ELR (cell line): ENCODE measurements at regions not wholly inside any gene's neighbourhood (a gene's known extent, or its start where the extent isn't known, plus 50 kb on each side); places are given as distances from the start of the nearest gene placed in this dataset.

Experiments used
- DNase-seq: peaks from one replicate; pipeline ENCODE4 v3.0.0-alpha.2; 2015; ENCODE audit warnings: low read depth

DNA sequence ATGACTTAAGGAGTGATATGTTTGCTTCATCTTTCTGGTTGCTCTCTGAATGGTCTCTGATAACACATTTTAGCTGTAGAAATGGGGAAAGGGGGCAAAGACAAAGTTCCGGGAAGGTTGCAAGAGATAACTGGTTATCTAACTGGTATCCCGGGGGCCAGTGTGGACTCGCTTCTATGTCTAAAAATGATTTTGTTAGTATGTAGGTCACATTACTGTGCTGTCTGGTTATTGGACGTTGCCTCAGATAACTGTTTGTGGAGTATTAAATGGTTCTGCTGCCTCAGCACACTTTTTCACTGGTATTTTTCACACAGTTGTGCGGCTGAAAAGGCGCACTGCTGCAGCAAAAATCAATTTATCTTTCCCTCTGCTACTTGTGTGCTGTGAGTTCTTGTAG, 63.0 kb upstream of the ZNF536 start:
- no peak for DNase-seq

DNA sequence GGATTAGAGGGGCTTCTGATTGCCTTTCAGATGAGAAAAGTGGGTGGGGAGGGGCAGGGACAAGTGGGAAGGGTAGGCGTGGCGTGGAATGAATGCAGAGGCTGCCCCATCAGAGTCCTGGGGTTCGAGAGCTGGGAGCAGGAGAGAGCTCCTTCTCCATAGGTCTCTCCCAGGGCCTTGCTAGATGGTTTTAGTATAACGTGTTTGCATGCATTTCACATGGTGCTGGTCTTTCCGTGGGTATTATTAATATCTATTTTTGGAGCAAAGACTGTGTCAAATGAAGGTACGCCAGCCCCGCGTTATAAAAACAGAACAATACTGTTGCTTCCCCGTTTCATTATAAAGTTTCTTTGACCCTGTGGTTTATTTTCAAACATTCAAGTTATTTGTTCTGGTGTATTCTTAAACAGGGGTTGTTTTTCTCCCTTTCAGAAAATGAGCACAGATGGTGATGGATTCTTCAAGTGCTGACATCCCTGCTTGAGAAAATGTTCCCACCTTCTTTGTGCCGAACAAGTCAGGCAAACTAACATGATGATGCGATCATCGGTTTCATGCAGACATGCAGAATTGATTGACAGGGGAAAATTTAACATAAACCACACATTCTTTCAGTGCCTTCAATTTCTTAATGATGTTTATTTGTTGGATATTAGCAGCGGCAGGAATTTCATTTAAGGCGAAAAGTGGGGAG, 62.1 kb upstream of the ZNF536 start:
- no peak for DNase-seq

DNA sequence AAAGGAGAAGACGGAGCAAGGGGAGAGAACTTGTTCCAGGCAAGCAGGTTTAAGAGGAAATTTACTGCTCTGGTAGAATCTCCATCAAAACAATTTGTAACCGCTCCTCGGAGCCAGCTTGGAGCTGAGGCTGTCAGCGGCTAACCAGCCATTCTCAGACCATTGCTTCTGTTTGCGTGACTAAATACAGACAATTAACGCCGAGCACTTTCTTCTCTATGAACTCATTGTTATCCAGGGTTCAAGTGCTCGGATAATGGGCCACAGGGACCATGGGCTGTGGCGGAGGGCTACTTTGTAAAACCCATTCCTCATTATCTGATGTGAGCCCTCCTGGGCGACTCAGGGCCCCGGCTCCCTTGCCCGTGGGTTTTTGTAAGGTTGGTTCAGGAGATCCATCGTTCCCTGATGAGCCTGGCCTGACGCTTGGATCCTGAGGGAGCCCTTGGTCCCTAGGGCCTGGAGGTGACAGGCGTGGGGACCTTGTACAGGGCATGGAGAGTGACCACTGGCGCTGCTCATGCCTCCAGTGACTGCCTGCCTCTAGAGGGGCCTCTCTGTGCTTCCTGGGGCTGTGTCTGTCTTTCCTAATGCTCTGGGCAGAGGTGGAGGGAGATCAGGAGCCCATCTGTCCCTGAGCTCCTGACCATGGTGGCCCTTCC, 61.5 kb upstream of the ZNF536 start:
- DNase-seq, result no peak

DNA sequence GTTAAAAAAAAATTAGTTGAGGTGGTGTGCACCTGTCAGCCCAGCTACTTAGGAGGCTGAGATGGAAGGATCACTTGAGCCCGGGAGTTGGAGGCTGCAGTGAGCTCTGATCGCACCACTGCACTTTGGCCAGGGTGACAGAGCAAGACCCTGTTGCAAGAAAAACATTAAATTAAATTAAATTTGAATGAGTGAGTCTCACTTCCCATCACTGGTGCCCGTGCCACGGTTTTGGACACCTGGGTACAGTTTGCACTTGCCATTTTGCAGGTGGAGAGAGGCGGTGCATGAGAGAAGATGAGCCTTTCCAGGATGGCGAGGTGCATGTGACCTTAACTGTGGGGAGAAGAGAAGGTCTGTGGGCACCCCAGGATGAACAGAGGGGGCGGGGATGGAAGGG, 60.3 kb upstream of the ZNF536 start:
- no peak for DNase-seq

DNA sequence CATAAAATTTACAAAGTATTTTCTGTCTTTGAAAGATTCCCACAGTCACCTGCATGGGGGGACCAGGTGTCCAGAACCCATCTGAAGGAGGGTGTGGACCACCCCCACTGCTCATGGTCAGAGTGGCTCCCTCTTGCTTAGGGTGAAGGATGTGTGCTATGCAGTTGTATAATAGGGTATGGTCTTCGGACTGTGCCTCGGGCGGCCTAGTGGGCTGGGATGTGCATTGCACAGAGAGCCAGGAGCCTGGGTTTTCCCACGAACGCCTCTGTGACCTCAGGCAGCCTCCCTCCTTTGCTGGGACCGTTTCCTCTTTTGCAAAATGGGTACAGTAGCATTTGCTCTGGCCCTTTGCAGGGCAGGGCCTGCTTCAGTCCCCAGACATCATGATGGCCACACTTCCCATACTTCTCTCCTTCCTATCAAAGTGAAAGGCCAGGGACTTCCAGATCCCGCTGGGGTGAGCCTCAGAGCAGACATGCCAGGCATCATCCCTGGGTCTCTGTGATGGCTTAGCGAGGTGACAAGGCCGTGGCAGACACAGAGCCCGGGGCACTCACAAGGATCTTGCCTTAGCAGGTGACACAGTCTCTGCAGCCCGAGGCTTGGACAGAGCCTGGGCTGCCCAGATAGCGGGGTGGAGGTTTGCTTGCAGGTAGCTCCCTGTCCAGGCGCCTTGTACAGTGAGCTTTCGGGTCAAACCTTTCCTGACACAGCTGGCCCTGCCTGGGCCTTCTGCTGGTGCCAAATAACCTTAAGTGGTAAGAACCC, 59.4 kb upstream of the ZNF536 start:
- no peak for DNase-seq

DNA sequence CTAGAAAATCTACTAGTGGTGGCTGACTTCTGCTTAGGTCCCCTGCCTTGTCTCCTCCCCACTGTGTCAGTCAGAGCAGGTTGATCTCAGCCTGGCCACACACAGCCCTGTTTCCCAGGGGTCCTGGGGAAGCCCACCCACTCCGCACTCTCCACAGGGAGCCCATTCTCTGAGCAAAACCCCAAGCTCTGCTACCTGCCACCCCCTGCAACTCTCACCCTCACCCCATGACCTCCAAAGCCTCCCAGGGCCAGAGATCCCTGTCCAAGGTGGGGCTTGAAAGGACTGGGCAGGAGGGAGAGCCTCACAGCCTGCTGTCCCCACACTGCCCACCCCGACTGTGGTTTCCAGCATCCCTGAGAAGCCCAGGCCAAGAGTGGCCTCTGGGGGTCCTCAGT, 58.8 kb upstream of the ZNF536 start:
- DNase-seq, result no peak

DNA sequence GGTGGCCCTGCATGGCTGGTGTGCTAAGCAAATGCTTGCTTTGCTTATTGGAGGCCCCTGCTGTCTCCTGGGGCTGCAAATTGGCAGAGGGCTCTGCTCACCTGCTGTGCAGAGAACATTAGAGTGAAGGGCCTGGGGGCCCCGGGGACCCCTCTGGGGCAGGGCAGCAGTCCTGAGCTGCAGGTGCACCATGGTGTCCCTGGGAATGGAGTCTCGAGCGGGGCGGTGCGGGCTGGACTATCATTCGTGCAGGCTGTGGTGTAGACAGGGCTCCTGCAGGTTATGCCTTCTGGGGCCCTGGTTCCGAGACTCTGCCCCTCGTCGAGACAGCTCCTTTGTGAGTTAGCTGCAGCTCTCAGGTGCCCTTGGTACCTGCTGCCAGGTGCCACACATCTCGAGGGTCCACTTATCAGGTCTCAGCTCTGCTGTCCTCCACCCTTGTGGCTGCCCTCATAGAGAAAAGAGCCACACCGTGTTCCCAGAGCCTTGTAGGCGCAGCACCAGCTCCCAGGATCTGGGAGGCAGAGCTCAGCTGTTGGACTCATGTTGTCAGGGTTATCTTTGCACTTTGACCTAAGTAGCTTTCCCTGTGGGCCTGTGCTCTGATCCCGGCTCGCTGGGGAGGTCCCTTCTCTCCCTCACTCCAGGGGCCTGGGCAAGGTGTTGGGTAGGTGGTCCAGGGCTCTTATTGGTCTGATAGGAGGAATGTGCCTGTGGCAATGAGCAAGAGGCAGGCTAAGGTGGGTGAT, 58.0 kb upstream of the ZNF536 start:
- DNase-seq, result no peak

DNA sequence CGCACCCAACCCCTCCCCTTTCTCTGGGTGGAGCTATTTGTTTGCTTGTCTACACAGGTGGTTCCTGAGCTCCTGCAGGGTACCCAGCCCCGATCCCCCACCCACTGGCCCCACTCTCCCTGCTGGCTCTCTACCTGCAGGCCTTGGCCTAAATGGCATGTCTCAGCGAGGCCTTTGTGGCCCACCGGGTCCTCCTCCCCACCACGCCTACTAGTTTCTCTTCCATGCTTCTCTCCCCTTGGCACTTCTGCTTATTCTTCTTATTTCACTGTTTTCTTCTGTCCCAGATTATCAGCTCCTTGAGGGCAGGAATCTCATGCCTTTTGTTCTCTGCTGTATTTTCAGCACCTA, 57.4 kb upstream of the ZNF536 start:
- no peak for DNase-seq

DNA sequence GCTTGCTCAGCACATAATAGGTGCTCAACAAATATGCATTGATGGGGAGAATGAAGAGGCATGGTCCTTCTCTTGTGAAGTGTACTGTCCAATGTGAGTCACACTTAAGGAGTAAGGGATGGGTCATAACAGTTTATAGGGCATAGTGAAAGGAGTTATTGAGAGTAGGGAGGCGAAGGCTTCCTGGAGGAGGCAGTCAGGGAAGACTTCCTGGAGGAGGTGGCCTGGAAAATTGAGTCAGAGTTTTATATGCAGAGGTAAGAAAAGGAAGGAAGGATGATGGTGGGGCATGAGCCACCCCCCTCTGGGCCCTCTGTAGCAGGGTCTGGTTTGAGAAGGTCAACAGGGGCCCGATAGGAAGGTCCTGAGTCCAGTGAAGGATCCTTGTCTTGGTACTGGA, 57.0 kb upstream of the ZNF536 start:
- no peak for DNase-seq

DNA sequence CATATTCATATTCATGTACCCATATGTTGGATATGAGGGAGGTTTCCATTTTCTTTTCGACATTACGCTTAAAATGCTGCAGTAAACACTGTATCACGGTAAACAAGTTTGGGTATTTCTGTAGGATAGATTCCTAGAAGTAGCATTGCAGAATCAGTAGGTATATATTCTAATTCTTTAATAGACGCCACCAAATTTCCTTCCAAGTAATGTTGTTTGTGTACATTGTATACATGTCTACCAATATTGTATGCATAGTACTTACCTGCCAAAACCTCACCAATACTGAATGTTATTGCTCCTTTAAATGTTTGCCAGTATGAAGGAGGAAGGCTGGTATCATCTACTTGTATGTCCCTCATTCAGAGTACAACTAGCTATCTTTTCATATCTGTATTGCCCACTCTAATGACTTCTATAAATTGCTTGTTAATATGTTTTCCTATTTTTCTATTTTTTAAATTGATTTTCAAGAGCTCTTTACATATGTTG, 56.1 kb upstream of the ZNF536 start:
- no peak for DNase-seq

DNA sequence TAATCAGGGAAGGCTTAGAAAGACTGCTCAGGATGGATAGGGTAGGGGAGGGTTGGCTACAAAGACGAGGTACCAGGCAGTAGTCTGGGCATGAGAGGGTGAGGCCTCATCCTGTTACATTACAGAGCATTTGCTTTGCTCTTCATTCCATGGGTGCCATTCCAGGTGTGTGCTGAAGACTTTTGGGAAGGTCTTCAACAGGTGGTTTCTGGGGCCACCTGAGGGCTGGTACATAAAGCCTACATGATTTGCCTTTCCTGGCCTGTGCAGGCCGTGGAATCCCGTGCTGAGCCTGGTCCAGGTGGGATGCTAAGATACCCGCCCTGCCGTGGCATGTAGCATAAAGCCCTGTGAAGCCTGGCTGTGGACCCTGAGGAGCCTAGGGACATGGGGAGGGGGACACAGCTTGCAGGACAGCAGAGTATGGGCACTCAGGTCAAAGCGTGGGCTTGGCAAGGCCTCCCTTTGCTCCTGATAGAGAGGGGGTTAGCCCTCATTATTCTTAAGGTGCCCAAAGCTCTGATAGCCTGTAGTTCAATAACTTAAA, 55.6 kb upstream of the ZNF536 start:
- DNase-seq, result no peak

DNA sequence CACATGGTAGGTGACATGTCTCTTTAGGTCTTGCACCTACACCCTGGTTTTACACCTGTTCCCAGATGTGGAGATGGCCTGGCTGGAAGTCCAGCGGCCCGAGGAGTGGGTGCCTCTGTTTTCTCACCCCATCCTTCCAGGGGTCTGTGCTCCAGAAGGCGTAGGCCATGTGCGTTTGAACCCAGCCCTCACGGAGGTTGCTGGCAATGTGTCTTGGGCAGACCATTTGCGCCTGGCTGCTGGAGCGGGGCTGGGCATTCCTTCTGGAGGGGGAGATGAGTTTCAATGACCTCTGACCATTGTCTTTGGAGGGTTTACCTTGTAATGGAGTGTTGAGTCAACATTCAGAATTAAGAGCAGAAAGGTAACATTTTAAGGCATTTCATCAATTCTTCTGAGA, 54.8 kb upstream of the ZNF536 start:
- DNase-seq, result no peak

DNA sequence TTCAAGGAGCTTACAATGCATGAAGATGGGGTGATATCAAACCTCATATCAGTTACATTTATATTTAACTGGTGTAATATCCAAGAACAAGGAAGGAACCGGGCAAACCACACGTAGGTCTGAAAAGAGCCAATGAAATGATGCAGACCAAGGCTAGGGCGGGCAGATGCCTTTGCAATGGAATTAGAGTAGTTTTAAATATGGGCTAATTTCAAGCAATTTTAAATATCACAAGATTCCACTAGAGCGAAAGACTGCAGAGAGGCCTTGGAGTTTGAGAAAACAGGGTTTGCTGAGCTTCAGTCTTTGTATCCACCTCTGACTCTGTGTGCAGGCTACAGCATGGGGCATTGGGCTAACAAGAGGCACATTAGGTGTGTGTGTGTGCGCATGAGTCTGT, 53.9 kb upstream of the ZNF536 start:
- DNase-seq, result no peak

DNA sequence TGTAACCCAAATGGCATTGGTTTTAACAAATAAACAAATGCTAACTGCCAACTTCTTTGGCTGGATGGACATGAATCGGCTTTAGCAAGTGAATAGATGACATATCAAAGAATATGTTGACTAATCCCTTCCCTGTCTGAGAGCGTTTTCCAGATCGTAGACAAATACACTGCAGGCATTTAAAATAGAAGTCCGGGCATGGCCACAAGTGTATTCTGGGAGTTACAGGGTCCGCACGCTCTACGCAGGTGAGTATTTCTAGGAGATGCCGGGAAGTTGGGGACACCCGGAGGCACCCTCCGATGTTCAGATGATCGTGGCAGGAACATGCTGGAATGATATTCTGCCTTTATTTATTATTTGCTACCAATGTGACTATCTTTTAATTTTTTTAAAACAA, 53.2 kb upstream of the ZNF536 start:
- no peak for DNase-seq

DNA sequence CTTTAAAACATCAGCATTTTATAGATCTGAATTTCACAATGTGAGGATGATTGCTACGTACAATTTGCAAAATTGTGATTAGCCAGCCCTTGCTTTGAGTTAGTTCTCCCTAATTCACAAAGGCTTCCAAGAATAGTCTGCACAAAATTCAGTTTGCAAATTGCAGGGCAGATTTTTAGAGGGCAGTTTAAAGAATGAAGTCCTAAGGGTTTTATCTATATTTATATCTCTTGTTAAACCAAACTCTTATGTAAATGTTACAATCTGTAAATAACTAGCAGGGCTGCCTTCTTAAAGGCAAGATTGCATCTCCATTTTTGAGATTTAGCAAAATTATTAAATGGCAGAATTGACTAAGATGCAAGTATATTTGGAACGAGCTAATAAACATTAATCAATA, 52.8 kb upstream of the ZNF536 start:
- DNase-seq, result no peak

DNA sequence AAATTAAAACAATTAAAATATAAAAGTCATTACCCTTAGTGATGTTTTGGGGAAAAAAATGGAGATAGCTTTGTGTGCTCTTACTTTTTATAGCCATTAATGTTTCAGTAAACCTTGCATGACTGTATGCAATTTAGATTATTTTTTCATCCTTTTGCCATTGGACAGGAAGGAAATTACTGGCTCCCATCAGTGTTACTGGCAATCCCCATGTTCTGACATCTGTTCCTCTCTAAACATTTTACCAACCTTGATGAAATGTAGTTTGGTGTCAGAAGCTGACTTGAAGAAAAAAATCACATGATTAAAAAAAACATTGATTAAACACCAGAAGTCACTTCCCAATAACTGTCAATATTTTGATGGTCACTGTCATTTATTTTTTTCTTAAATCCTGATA, 52.3 kb upstream of the ZNF536 start:
- DNase-seq, result no peak

DNA sequence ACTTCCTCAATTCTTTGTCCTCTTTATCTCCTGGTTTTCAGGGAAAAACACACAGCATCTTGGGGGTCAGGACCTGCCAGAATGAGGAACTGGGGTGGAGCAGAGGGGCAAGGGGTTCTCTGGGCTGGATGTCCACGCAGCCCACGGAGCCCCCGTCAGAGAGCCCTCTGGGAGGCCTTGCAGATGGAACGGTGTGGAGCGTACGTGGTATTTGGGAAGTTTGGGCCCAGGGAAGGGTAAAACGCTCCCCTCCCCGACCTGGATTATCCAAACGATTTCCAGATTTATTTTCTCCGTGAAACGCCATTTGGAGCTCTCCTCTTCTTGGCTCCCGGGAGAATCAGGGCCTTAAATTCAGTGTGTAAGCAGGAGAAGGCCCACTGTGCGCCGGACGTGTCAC, 51.7 kb upstream of the ZNF536 start:
- DNase-seq, result no peak

DNA sequence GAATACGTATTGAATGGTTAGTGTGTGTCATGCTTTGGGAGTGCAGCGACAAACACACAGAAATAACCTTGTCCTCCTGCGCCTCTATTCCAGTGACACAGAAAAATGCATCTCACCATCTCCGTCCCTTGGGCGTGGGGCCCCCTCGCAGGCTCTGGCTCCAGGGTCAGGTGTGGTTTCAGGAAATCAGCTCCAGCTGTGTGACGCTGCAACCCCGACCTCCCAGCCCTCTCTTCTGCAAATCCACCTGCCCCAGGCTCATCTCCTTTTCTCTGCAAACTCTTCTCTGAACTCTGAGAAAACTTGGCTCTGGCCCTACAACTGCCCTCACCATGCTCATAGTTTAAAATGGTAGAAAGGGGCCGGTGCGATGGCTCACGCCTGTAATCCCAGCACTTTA, 51.3 kb upstream of the ZNF536 start:
- no peak for DNase-seq
